ENCODE measurements at regions not wholly inside any gene's neighbourhood (a gene's known extent, or its start where the extent isn't known, plus 50 kb on each side); places are given as distances from the start of the nearest gene placed in this dataset.

DNA sequence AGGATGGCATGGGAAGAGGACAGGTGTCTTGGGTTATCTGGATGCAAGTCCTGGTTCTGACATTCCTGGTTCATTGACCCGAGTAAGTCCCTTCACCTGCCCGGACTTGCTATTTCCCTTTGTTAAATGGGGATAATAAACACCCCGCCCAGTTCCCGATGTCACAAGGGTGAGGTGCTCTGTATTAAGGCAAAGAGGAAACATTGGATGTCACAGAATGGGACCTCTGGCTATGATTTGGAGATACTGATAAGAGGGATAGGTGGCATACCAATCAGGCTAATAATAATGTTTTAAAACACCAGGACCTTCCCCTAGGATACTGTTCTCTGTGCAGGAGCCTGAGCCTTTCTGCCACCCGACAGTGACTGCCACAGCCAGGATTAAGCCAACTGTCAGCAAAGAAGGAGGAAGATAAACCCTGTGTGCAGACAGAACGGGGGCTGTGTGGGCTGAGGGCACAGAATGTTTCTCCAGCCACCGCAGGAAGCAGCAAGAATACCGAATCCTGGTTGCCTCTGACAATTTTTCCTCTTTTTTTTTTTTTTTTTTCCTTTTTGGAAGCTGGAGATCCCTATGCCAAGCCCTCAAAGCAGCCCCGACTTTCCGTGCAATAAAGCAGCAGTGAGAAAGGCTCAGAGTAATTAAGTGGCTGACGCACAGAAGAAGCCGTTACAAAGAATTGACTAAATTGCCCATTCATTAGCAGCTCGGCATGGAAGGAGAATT is 336.6 kb downstream of the SMAD2 start:
- no peak for DNase-seq

GRCh38 chr18:47591429-47591828 is 339.0 kb downstream of the SMAD2 start:
- DNase-seq = no peak

GRCh38 chr18:47587587-47587986 is 336.1 kb upstream of the SKOR2 start:
- no peak for DNase-seq

DNA sequence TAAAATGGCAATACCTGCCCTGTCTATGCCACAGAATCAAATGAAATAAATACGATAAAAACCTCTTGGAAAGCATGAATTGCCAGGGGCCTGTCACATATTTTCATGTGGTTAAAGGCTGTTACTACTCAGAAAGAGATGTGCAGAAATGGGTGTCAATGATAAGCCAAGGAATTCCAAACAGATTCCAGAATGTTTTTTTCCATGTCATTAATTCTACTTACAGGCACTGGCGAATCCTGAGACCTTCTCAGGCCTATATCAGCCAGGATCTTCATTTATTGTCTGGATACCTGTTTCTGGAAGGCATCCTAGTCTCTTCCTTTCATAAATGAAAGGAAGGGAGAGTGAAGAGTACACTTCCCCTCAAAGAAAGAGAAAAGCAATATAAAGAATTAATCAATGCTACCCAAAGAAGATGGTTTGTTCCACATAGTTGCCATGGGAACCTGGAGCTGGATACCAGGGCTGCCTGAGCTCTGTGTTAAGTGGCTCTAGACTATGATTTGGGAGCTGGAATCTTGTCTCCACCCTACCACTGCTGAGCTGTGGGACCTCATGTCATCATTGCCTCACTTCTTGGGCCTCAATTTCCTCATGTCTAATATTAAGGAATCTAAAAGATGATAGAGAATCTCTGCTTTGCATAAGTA is 335.1 kb upstream of the SKOR2 start:
- no peak for DNase-seq

DNA sequence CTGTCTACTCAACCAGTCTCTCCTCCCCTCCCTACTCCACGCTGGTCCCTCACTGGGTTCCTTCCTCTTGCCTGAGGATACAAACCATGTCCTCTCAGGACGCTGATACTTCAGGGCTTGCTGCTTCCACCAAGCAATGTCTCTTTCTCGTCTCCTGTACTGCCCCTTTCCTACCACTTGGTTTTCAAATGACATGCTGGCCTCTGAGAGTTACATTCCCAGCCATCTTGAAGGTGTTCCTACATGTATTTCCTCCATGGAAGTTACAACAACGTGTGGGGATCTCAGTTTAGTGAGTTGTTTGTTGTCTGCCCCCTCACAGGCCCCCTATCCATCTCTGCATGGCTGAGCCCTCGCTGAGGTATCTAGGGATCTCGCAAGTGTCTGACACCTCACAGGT is 334.5 kb upstream of the SKOR2 start:
- DNase-seq = no peak

DNA sequence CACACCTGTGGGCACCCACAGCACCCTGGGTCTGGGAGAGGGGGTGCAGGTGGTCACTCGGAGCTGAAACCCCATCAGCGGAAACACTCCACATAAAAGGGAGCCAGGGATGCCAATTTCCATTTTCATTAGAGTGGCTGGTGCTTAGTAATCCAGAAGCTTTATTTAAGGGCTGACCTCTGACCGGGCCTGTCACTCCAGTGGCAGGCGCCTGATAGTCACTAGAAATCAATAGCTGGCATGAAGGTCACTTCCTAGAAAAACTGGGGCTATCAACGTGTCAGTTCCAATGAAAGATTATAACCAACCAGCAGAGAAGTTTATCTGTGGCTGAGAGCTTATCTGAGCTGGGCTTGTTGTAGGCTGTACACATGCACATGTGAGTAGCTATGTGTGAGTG is 333.7 kb upstream of the SKOR2 start:
- DNase-seq = no peak

DNA sequence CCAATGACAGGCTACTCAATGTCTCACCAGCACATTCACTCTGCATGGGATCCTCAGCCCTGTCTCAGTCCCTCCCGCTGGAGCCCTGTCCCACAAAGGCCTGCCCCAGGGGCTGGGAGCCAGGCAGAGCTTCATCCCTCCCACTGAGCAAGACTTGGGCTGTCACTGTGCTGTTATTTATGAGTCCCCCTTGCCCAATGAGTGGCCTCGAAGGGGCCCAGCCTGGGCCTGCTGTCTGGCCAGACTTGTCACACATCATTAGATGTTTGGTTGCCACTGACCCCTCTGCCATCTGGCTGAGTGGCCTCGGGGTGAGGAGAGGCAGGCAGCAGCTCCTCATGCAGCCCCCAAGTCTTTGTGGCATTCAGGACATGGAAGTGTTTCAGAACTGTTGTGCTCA is 330.6 kb upstream of the SKOR2 start:
- DNase-seq = no peak

- no peak for DNase-seq
These were observed 326.1 kb upstream of the SKOR2 start for GRCh38 chr18:47577520-47577919.

- no peak for DNase-seq
These were observed 323.5 kb upstream of the SKOR2 start for GRCh38 chr18:47574966-47575365.

DNA sequence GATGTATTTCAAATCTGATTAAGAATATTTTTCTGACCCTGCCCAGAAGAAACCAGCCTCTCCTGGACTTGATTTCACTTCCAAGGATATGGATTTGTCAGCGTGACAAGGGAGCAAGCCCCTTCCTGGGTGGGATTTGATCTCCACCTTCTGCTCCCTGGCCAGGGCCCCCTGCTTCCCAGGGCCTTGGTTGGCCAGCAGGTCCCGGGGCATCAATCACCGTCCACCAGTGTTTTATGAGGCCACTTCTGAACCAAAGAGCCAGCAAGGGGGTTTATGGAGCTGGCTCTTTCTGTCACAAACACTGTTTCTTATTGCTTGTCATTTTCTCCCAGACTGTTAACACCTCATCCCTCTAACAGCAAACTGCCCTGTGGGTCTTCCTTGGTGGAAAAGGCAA is 320.5 kb upstream of the SKOR2 start:
- DNase-seq = no peak

DNA sequence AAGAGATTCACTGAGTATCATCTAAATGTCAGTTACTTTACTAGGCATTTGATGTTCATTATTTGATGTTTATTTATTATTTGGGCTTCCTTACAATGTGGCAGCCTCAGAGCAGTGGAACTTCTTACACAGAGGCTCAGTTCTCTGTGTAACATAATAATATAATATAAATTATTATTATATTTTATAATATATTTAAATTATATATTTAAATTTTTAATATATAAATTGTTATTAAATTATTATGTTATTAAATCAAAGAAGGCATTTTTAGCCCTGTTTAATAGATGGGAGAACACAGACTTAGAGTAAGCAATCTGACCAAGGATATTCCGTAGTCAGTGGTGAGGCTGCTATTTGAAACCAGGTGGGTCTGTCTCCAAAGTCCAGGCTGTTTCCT is 315.3 kb upstream of the SKOR2 start:
- no peak for DNase-seq

DNA sequence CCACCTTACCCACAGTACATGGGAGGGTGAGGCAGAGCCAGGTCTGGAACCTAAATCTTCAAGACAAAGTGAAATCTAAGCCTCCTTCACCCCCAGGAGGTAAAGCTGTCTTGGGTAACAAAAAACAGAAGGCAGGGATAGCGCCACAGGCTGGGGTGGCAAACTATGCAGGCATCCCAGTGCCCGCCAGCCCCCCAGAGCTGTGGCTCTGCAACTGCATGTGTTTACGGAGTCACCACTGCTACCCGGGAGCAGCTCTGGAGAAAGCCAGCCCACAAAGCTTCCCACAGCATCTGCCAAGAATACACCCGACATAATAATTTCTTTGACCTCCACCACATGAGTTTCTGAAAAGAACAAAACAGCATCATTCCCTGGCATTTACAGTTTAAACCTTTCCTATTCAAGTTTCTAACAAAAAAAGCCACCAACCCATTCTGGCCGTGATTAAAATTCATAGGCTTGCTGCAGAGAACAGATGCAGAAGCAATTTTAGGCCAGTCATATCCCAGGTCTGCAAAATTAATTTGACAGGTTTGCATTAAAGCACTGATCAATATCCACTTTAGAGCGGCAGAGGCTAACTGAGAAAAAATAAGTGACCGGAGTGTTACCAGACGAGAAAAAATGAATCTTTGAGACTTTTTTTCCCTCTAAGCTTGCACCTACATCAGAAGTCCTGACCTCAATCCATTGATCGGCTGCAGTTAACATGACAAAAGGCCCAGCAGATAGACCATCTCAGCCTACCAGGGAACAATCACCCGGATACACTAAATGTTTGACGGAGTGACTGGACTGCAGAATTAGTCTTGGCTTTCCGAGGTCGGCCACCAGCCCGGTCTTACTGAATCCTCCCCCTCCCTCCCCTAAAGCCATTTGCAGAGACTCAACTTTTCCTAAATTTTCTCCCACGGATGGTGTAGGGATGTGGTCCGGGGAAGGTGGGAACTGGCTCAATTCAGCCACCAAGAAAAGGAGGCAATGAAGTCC is 309.6 kb upstream of the SKOR2 start:
- no peak for DNase-seq

- DNase-seq = no peak
These were observed 306.8 kb upstream of the SKOR2 start for GRCh38 chr18:47558110-47558750.

- DNase-seq = no peak
These were observed 305.7 kb upstream of the SKOR2 start for GRCh38 chr18:47557160-47557559.

GRCh38 chr18:47552783-47553182 is 301.3 kb upstream of the SKOR2 start:
- no peak for DNase-seq

GRCh38 chr18:47550611-47551010 is 299.2 kb upstream of the SKOR2 start:
- DNase-seq = no peak

GRCh38 chr18:47549021-47549540 is 297.6 kb upstream of the SKOR2 start:
- no peak for DNase-seq

DNA sequence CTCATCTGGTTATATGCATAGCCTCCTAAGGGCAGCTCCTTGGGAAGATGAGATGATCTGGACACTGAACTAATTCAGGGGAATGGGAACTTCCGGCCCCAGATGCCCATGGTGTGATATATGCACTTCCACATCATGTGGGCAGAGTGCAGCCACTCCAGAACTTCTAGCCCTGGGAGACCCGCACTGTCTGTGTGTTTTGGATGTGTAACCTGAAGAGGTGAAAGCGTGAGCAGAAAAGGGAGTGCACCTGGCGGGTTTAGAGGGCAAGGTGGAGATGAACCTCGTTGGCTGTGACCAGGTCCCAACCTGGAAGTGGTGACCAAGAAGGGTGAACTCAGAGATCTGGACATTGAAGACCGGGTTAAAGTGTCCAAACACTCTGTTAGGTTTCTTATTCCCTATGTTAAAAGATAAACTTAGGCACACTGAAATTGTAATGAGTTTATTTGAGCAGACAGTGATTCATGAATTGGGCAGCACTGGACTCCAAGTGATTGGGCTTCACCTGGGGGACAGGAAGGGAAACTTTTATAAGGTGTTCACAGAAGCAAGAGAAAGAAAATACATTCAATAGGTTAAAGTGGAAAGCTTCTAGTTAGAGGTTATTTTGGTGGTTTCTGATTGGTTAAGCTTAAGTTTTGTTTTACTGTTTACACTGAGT is 296.2 kb upstream of the SKOR2 start:
- DNase-seq = no peak

DNA sequence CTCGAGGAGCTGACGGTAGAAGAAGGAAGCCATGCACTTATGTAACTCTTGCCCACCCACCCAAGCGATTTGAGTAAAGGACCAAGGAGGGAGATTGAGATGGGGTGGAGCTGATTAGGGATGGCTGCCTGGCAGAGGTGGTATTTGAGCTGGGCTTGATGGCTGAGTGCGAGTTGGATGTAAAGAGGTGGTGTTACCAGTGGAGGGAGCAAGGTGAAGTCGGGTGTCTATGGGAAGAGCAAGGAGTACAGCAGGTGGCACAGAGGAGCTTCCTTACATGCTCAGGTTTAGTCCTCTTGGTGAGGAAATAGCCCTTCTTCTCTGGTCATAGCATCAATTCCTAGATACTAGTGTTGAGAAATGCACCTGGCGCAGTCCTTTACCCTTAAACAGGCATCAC is 294.2 kb upstream of the SKOR2 start:
- no peak for DNase-seq

DNA sequence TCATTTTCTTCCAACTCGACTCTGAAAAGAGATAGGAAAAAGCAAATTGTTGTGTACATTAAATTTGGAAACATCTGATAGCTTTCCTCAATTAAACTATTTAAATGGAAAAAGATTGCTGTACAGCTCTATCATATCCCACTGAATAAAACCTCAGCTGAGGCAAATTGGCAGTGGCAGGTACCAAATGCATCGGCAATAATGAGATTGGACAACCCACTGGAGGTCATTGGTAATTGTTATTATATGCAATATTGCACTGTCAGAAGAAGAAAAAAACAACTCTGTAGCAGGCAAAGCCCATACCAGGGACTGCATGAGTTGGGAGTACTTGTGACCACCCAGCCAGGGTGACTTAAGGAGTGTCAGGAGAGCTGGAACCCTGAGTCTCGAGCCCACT is 291.6 kb upstream of the SKOR2 start:
- DNase-seq = no peak

DNA sequence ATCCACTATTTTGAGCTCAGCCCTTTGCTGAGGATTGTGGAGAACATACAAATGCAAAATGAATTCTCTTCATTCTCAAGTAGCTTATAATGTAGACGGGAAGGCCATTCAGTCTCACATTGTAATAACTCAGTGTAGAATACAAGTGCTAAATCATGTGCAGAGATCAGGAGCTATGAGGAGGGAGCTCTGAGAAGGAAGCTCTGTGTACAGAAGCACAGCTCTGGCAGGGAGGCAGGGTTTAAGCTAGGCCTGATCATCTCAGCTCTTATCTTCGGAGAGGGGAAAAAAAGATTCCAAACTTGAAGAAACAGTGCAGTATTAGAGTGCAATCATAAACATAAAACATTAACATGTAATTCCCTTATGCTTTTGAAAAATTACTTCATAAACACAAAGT is 291.1 kb upstream of the SKOR2 start:
- no peak for DNase-seq

GRCh38 chr18:47531717-47532116 is 280.3 kb upstream of the SKOR2 start:
- no peak for DNase-seq
